ENCODE measurements at regions not wholly inside any gene's neighbourhood (a gene's known extent, or its start where the extent isn't known, plus 50 kb on each side); places are given as distances from the start of the nearest gene placed in this dataset.

GRCh38 chr3:169029674-169030285, 633.7 kb downstream of the MECOM start:
- ATAC-seq (ENCODE audit: low read depth): no peak
- no TSS peak for BruUV-seq (replicated peaks)
- no peak for DNase-seq
- no peak overlapping the region for H3K4me3 ChIP-seq (ENCODE audit: insufficient read depth, low read depth, low read length)
- no peak overlapping the region for H4K5ac ChIP-seq (ENCODE audit: low read depth, low read length)
- H3K36me3 ChIP-seq (ENCODE audit: control insufficient read depth, insufficient read depth, low read length): no peaks in the 10 kb centered on the region
- H3K79me1 ChIP-seq (ENCODE audit: low read depth in 1 of 2, low read length in 2 of 2): no peaks in the 10 kb centered on the region
- no peak overlapping the region for H3K27ac ChIP-seq (ENCODE audit: insufficient read depth, low read length)
- no peaks in the 10 kb centered on the region for H3K27me3 ChIP-seq (ENCODE audit: control insufficient read depth, insufficient read depth, low read length)
- H2BK120ac ChIP-seq (ENCODE audit: low read depth, low read length): no peak overlapping the region
- no peak overlapping the region for H3K23ac ChIP-seq (ENCODE audit: low read depth, low read length)
- intact Hi-C loops (cut with micrococcal nuclease): no loop called here
- no peak overlapping the region for H3K56ac ChIP-seq (ENCODE audit: extremely low read depth, insufficient read depth, low read length)
- no peak overlapping the region for H2BK15ac ChIP-seq (ENCODE audit: low read depth, low read length)
- H4K91ac ChIP-seq (ENCODE audit: insufficient read depth, low read depth, low read length): no peak overlapping the region
- no peak overlapping the region for H2AFZ ChIP-seq (replicated peaks; ENCODE audit: low read length, poor library complexity)
- peaks cover 2% of the 10 kb centered on the region; the same call in 1 of the 2 replicates for H3K9me3 ChIP-seq (ENCODE audit: control insufficient read depth, insufficient read depth, low read length)
- H2BK5ac ChIP-seq (ENCODE audit: low read depth, low read length, poor library complexity, severe bottlenecking): no peak overlapping the region
- H3K9me1 ChIP-seq (ENCODE audit: insufficient read depth, low read length): no peaks in the 10 kb centered on the region; the same call in 1 of the 2 replicates
- H3K9ac ChIP-seq (ENCODE audit: low read depth, low read length): no peak overlapping the region
- H3K4me1 ChIP-seq (ENCODE audit: control insufficient read depth, insufficient read depth, low read length): peaks cover 5% of the 10 kb centered on the region
- H2AK5ac ChIP-seq (ENCODE audit: low read depth, low read length): no peak overlapping the region
- no peak overlapping the region for H4K8ac ChIP-seq (ENCODE audit: low read depth in 2 of 2, low read length in 2 of 2)
- no peak overlapping the region for H3K4ac ChIP-seq (ENCODE audit: low read depth, low read length)
- TF ChIP-seq BHLHE40 (IDR thresholded peaks at IDR 0.05; ENCODE audit: low read depth, low read length) (no peak), FOS (IDR thresholded peaks at IDR 0.05; ENCODE audit: low read depth, low read length) (no peak), RAD21 (IDR thresholded peaks at IDR 0.05; ENCODE audit: low read length) (no peak), RFX5 (IDR thresholded peaks at IDR 0.05; ENCODE audit: low read depth, low read length) (no peak), ELK1 (IDR thresholded peaks at IDR 0.05; ENCODE audit: borderline replicate concordance, low read depth, low read length) (no peak), USF2 (IDR thresholded peaks at IDR 0.05; ENCODE audit: low read depth, low read length) (no peak), MAZ (IDR thresholded peaks at IDR 0.05; ENCODE audit: borderline replicate concordance, low read depth, low read length) (no peak), MXI1 (IDR thresholded peaks at IDR 0.05; ENCODE audit: borderline replicate concordance, low read depth, low read length) (no peak), CTCF (conservative IDR thresholded peaks at IDR 0.05; ENCODE audit: low read depth, low read length) (no peak), MAFK (IDR thresholded peaks at IDR 0.05; ENCODE audit: low read depth, low read length) (no peak), CEBPB (IDR thresholded peaks at IDR 0.05; ENCODE audit: low read depth, low read length) (no peak), NFE2L2 (IDR thresholded peaks at IDR 0.05; ENCODE audit: low read depth, low read length) (no peak), RCOR1 (IDR thresholded peaks at IDR 0.05; ENCODE audit: insufficient replicate concordance, low read length) (no peak), SMC3 (IDR thresholded peaks at IDR 0.05; ENCODE audit: low read depth, low read length) (no peak), POLR2A (IDR thresholded peaks at IDR 0.05; ENCODE audit: low read depth, low read length) (no peak), CHD1 (IDR thresholded peaks at IDR 0.05; ENCODE audit: low read depth, low read length) (no peak)
- no peak overlapping the region for H3K14ac ChIP-seq (replicated peaks; ENCODE audit: low read depth, low read length)
- CTCF ChIA-PET: no interaction called here
- no peaks in the 10 kb centered on the region for H4K20me1 ChIP-seq (ENCODE audit: insufficient read depth, low read length)
- in situ Hi-C loops (cut with MboI; ENCODE audit: low sequenced_read_pairs): loop anchor here (25.0 kb wide), 1 partner anchor 633 kb away; the partner anchor contains the start of gene MECOM
- H3K18ac ChIP-seq (ENCODE audit: low read depth, low read length): no peak overlapping the region
- H2AK9ac ChIP-seq (replicated peaks; ENCODE audit: low read depth, low read length, poor library complexity): no peak overlapping the region
- dilution Hi-C loops (cut with HindIII; ENCODE audit: low sequenced_read_pairs, unreplicated experiment): no loop called here
- WGBS, 2 experiments (ENCODE audit: extremely low coverage in 2 of 2, insufficient read length in 1 of 2): no CpG with 5 or more reads among the region's 3 CpGs
- POLR2A ChIA-PET (ENCODE audit: unreplicated experiment): no interaction called here
- no peak overlapping the region for H3K4me2 ChIP-seq (ENCODE audit: low read depth, low read length)
- no peak overlapping the region for H2BK20ac ChIP-seq (ENCODE audit: low read depth, low read length)
